SW 1271 (cell line): ENCODE measurements at regions not wholly inside any gene's neighbourhood (a gene's known extent, or its start where the extent isn't known, plus 50 kb on each side); places are given as distances from the start of the nearest gene placed in this dataset.

Source experiments
- DNase-seq, 2 experiments: peaks; one replicate each; lab custom pipeline; 2025; lab: John Stamatoyannopoulos, UW

DNA sequence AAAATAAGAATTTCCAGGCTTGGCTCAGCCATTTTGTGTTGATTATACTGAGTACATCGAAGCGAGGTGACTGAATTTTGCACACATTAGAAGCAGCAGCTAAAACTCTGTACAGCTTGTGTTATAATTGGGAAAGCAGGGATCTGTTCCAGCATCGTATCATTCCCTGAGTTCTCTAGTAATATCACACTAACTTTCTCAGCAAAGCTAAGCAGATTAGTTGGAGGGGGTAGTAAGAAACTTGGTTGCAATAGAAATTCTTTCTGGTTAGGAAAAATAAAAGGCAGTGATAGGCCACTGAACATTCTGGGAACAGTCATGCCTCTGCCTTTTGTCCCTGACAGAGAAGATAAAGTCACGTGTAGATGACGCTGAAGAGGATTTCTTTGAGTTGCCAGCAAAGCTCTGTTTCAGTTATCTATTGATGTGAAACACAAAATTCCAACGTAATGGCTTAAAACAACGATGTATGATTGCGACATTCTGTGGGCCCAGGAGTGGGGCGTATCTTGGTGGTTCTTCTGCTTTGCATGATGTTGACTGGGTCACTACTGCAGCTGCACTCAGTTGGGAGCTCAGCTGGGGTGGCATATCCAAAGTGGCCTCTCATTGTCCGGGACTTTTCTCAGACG lies 202.1 kb upstream of the MEX3C start:
- DNase-seq = no peak

DNA sequence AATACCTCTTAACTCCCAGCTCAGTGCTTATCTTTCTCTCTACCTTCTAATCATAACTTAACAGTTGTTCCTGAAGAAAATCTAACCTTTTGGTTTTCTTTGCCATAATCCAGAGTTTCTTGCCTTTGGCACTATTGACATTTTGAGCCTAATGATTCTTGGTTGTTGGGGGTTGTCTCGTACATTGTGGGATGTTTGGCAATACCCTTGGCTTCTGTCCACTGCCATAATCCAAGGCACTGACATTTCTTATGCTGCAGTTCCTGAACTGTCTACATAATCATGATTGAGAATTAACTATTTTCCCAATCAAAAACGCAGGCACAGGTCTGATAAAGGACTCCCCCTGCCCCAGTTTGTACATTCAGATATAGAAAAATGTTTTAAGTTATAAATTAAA lies 203.2 kb upstream of the MEX3C start:
- DNase-seq = no peak

DNA sequence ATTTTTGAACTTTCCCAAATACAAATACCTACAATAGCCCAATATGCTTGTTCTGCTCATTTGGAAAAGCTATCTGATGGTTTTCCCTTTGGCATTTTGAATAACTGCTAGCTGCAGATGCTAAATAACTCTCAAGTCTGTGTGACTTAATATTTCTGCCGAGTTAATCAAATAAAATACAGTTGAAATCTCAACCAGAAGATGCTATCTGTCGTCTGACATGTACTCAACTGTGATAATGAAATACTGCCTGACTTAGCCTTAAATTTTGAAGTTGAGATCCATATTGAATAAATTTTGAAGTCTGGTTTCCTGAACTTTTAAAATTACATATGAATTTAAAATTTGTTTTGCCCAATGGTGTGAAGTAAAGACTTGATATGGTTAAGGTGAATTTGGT lies 204.4 kb upstream of the MEX3C start:
- no peak for DNase-seq

DNA sequence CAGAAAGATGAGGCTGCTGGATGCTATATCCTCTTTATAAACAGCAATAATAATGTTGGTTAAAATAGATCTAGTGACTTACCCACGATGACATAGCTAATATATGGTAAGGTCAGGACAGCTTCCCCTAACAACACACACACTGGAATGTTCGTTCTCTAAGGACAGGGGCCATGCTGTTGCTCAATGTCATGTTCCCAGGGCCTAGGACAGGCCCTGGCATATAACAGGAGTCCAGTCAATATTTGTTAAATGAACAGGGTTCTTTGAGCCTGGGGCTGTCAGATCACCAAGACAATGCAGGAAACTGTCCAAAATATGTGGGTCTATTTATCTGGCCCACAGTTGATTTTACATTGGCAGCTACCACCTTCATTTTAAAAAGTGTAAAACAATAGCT lies 207.1 kb upstream of the MEX3C start:
- DNase-seq = no peak

DNA sequence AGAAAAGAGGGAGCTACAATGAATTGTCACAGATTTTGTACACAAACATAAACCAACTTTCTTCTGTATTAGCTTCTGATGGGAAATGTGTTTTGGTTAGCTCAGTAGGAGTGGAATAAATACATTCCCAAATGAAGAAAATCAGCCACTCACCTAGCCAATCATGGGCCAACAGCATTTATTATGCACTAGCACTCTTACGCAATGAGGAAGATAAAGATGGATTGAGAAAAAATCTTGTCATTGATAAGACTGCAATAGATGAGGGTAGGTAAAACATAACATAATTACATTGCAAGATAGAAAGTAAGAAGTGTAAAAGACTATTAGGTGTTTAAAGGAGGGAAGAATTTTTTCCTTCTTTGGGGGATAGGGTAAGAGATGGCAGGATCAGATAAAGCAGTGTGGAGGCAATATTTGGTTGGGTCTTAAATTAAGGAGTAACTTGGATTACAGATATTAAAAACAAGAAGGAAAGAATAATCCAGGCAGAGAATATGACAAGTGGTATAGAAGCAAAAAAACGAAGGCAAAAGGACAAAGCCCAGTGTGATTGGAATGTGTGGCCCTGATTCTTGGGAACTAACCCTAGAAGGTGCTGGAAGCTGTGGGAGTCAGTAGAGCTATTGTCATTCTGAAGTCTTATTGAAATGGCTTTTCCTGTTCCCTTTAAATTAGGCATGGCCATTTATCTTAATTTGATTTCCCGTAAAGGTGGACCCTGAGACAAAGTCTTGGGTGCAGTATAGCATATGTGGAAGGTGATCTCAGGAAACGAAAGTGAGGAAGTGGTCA lies 208.4 kb upstream of the MEX3C start:
- no peak for DNase-seq

DNA sequence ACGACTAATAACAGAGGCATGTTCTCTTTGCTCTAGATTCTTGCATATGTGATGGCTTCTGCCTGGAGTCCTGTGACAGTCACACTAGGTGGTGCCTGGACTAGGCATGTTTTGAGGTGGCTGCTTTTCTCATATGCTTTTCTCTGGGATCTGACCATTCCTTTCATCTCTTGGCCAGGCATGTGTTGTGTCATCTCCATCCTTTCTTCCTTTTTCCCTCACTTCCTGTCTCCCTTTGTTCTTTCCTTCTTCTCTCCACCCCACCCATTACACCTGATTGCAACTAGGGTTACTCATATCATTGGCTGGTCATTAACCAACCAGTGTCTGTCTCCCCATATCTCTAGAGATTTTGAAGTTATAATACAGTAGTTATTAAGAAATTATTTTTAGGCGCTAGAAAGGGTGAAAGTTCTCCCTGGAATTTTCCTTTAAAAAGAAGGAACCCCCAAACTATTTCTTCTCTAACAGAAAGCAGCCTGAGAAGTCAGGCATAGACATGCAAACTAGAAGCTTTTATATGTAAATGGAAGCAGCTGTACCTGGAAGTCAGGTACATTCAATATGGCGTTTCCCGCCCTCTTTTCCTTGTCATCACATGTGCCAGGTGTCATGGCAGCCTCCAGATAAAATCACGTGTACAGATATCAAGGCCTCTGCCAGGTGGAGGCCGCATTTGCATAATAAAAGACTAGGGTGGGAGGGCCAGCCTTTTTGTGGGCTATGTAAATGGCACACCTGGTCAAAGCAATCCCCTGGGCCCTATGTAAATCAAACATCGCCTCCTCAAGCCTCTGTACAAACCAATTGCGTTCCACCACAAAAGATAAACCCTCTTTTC lies 220.4 kb upstream of the MEX3C start:
- no peak for DNase-seq

DNA sequence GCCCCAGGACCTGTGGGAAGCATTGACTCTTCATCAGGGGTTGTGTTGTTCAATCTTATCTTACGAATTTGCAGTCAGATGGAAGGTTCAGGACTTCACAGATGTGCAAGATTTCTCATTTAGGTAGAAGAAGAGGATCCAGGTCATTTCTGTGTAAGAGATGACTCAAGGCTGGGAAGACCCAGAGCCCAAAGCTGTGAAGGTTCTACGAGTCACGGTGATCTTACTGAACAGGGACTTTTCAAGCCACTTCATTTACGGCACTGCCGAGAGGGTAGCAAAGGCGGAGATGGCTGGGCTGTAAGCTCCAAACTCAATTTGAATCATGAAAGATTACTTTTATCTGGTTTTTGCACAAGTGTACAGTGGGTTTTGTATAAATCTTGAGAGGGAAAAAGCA lies 228.0 kb upstream of the MEX3C start:
- no peak for DNase-seq

DNA sequence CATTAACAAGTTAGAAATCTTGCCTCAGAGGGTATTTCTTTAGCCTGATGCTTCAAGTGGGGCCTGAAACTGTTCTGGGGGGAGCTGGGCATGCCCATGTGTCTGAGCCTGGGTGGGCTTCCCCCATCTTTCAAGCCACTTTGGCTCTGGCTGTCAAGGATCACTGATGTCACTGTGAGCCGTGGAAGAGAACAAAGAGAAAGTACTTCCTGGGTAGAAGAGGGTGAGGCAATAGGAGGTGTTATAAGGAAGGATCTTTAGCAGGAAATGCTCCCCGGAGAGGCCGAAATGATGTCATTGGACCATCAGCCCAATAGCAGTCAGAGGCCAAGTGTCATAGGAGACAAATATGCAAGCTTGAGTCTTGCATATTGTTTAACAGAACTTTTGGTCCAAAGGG lies 228.4 kb upstream of the MEX3C start:
- no peak for DNase-seq

DNA sequence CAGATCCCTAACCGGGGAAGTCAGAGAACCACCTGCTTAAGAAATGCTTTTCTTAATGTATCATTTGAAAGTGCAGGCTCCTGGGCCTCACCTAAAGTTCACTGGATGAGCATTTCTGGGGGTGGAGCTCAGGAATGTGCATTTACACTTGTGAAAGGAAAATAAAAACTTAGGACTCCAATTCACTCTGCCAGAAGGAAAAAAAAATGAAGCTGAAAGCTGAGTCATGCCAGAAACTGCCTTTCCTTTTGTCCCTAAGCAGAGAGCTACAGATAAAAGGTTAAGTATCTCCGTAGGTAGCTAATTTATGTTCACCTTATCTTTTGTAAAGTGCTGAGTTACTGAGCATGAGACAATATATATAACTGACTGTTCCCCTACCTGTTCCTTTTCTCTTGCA lies 229.5 kb upstream of the MEX3C start:
- DNase-seq = no peak

DNA sequence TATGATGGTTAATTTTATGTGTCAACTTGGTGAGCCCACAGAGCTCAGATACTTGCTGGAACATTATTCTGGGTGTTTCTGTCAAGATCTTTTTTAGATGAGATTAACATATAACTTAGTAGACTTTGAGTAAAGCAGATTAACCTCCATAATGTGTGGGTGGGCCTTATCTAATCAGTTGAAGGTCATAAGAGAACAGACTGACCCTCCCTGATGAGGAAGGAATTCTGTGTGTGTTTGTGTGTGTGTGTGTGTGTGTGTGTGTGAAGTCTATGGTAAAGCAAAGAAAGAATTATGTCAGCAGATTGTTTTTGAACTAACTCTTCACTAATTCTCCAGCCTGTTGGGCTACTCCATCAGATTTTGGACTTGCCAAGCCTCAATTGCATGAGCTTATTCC lies 232.2 kb upstream of the MEX3C start:
- DNase-seq = no peak

DNA sequence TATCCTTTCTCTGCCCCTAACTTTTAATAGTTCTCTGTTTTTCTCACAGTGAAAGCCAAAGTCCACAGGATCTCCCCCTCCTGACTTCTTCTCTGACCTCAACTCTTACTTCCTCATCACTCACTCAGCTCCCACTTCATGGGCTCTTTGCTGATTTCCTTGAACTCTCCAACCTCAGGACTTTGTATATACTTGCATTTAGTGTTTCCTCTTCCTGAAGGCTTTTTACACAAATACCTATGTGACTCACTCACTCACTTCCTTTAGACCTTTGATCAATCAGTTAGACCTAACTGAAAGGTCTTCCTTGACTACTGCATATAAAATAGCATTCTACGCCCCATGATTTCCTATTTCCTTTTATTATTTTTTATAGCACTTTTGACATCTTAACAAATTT lies 233.1 kb upstream of the MEX3C start:
- DNase-seq = no peak

DNA sequence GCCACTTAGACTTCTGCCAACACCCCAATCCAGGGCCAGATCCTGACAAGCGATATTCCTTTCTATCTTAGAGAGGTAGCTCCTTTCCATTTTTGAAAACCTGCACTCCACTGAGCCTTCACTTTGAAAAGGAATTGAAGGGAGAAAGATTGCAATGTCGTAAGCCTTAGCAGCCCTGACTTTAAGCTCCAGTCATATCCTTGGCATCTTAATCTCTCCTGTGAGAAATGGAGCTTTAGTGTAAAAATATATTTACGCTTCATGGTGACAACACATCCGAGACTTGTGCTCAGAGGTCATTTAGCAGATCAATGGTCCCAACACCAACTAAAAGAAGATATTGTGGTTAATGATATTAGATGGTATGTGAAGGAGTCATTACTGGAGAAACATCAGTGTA lies 235.8 kb upstream of the MEX3C start:
- DNase-seq = no peak

DNA sequence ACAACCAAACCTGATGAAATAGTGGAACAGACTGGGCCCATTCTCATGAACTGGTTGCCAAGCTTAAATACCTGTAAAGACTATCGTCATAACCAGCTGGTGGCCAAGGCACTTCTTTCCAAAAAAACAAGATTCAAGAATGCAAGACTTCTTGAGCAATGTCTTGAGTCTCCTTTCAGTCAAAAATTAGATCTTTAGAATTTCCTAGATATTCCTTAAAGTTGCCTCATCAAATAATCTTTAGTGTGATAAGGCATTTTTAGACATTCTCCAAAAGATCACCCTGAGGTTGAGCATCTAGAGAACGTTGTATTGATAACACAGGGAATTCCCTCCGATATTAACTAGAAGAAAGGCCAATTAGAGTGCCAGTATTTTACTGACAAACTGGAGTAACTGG lies 236.4 kb upstream of the MEX3C start:
- no peak for DNase-seq

DNA sequence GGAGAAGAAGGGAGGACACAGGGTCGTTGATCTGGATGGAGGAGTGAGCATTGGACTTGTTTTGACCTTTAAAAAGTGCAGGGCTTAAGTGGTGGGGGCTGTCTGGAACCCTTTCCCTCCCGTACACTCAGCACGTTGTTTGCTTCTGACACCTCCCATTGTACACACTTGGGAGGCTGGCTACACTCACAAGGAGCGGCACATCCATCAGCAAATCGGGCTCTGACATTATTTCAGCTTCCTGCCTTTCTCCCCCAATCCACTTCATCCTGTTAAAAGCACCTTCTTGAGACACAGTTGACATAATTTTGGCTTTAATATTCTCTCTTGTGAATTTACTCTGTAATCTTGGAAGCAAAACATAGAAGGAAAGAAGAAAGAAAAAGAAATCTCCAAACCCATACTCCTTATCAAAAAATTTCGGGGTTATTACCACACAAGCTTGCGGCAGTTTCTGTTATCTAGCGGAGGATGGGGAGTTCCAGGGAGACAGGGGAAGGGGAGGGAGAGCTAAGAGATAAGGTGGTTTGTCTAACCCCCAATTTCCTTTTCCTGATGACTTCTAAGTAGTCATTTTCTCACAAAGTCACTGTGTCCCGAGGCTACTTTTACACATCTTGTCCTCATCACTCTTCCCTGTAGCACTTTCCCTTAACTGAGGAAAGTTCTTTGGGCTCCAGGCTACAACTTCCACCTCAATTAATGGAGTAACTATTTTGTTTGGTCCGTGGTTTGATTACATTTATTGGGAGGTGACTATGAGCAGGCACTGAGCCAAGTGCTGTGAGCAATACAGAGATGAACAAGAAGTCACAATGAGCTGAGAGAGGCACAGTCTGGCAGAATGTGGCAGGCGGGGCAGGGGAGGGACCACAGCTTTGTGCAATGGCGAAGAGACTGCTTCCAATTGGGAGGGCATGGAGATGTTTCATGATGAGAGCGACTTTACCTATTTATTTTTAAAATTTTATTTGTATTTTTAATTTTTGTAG lies 240.1 kb upstream of the MEX3C start:
- DNase-seq = no peak

DNA sequence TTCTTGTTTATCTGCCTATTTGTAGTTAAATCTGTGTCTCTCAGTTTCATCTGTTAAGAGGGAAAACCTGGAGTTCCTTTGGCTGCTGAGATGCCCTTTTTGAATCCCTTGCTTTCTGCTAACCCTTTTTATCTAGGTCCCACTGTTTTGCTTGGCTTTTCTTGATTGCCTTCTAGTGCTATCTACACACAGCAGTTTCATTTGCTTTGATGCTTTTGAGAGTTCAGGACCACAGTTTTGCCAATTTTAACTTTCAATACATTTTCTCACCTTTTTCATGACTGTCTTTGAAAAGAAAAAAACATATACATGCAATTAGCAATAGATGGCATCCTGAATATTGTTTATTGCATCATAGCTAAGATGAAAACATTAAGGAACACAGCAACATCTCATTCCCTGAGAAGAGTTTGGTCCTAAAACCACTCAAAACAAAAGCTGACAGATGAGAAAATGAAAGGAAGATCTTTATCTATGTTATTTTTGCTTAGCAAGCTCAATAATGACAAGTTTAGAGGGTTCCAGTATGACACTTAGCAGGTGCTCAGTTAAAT lies 241.4 kb upstream of the MEX3C start:
- no peak for DNase-seq

DNA sequence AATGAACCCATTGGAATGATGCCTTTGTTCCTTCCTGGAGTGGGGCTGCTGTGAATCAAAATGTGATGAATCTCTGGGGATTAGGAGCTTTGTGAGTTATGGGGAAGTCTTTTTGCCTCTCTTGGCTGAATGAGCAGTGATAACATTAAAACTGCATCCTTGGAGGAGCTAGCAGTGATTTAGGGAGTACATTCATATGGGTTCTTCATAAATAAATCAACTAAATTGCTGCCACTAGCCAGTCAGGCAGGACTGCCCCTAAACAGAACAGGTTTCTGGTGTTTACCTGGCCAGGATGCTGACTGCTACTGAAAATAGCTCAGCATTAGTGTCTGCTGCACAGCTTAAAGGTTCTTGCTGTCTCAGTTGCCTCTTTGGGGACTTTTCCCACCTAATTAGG lies 244.5 kb upstream of the MEX3C start:
- no peak for DNase-seq

DNA sequence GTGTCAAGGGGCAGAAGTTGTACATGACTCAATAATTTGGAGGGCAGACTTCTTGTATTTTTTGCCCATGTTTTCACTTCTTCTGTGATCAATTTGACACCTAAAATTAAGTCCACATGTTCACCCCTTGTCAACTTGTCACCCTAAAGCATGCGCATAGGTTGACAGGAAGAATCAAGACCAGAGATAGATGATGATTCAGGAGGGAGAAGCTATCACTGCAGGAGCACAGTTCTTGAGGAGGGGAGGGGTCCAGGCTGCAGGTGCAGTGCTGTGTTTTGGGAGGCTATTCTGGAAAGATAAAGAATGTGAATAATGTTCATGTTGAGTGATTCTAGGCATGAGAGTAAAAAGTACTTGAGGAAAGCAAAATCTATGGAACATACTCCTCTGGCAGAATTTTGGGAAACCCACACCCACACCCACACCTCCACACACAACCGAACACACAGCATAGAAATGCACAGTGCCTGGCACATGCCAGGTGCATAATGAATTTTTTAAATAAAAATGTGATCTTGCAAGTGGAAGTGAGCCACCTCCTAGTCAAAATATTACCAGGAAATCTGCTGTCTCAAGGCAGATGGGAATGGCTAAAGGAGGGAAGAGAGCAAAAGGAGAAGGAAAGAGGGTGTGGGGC lies 249.2 kb upstream of the MEX3C start:
- no peak for DNase-seq

DNA sequence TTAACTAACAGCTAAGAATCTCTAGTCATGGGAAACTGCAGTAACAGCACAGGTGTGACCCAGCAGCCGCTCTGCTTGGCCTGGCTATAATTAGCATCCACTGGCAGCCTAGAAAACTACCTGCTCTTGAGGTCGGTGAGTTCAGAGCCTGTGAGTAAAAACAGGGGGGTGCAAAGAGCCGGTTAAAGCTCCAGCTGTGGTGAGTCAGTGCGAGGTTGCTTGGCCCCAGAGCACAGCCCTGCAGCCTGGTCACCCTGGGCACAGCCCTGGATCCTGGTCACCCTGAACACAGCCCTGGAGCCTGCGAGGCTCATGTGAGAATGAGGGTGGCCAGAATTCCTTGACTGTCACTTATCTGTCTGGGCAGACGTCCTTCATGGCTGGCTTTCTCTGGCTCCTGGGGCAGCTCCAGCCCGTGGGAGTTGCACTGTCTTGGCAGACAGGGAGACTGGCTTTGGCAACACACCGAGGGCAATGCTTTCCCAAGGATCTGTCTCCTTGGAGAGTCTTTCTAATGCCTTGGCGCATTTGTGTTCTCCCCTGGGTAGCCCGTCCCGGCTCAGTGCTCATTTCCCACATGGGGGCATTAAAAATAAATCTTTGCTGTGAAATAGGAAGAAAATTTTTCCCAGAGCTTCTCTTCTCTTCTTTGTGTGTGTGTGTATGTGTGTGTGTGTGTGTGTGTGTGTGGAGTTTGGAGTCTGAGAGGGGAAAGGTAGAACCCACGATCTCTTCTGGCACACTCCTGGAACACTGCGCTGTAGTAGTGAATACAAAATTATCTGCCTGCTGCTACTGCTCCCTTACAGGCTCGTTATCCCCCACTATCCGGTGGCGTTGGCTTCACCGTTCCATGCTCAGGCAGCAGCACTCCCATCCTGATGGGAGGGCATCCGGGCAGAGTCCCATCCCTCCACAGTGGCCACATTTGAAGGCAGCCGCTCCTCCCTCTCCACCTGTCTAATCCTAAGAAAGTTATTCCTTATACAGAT lies 250.2 kb upstream of the MEX3C start:
- no peak for DNase-seq

DNA sequence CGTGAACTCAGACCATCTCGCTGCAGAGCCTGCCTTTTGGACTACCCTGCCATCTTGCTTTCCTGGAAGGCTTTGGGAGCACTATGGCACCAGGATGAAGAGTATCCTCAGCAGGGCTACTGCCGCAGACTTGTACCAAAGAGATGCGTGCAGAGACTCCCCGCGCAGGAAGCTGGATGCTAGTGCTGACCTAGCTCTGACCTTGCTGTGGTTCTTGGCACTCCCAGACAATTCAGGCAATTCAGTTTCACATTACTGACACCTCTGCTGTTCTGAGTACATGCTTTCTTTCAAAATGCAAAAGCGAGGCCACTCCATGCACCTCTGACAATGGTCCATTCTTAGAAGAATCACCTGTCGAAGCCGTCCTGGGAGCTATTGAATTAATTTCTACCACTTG lies 251.5 kb upstream of the MEX3C start:
- no peak for DNase-seq

DNA sequence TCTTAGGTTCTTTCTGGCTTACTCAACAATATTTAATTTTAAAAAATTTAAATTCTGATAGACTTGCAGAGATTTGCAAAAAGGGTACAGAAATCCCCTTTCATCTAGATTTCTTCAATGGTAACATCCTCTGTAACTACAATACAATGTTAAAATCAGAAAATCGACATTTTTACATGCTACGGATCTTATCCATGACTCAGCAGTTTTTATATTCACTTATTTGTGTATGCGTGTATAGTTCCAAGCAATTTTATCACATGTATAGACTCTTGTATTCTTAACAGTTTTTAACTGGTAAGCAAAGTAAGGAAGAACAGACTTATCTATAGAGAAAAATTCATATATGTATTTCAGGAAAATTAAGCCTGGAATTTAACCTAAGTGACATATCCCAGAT lies 256.1 kb upstream of the MEX3C start:
- DNase-seq = no peak
